Neural cell (in vitro differentiated cells): ENCODE measurements at regions not wholly inside any gene's neighbourhood (a gene's known extent, or its start where the extent isn't known, plus 50 kb on each side); places are given as distances from the start of the nearest gene placed in this dataset.

ENCODE experiments used
- H2AFZ ChIP-seq: fragments of 200-600, 300-800 bp; sonication (generic), shearing (Covaris generic); 2 replicates; pipeline ENCODE4 v1.6.0; 2014; ENCODE audit warnings: low read depth, mild to moderate bottlenecking, antibody characterized with exemption, low read length, moderate library complexity
- H3F3A ChIP-seq: fragments of 200-600 bp; shearing (Covaris generic); 2 replicates; pipeline ENCODE4 v1.6.1; 2016; ENCODE audit warnings: mild to moderate bottlenecking, moderate library complexity, mixed read lengths, antibody characterized with exemption, low read length; ENCODE audit not compliant: insufficient read depth, poor library complexity, severe bottlenecking
- H3K27ac ChIP-seq: fragments of 200-600, 300-800 bp; sonication (generic), shearing (Covaris generic); 2 replicates; pipeline ENCODE4 v1.5.1; 2014; ENCODE audit warnings: mild to moderate bottlenecking, low read length, moderate library complexity
- H3K27me3 ChIP-seq: fragments of 300-800, 200-600 bp; sonication (generic), shearing (Covaris generic); 2 replicates; pipeline ENCODE4 v1.6.0; 2014; ENCODE audit warnings: mild to moderate bottlenecking, low read depth, low read length, moderate library complexity; ENCODE audit not compliant: insufficient read depth
- H3K36me3 ChIP-seq: fragments of 300-800, 200-600 bp; sonication (generic), shearing (Covaris generic); 2 replicates; pipeline ENCODE4 v1.5.1; 2014; ENCODE audit warnings: mild to moderate bottlenecking, antibody characterized with exemption, low read length, moderate library complexity; ENCODE audit not compliant: insufficient read depth
- H3K4me2 ChIP-seq: fragments of 300-800, 200-600 bp; sonication (generic), shearing (Covaris generic); 2 replicates; pipeline ENCODE4 v1.6.0; 2014; ENCODE audit warnings: mild to moderate bottlenecking, low read length
- H3K4me3 ChIP-seq: fragments of 300-800, 200-600 bp; sonication (generic), shearing (Covaris generic); 2 replicates; pipeline ENCODE4 v1.5.1; 2014; ENCODE audit warnings: mild to moderate bottlenecking, low read length, moderate library complexity
- H3K79me2 ChIP-seq: fragments of 200-600 bp; shearing (Covaris generic); replicated peaks from 2 replicates; pipeline ENCODE4 v1.6.0; 2014; ENCODE audit warnings: mild to moderate bottlenecking, low read length, moderate library complexity; ENCODE audit not compliant: insufficient read depth
- H3K9ac ChIP-seq: fragments of 300-800, 200-600 bp; sonication (generic), shearing (Covaris generic); 2 replicates; pipeline ENCODE4 v1.6.1; 2016; ENCODE audit warnings: mild to moderate bottlenecking, low read length, mixed read lengths
- H3K9me2 ChIP-seq: fragments of 200-600 bp; shearing (Covaris generic); 2 replicates; pipeline ENCODE4 v1.6.1; 2016; ENCODE audit warnings: mild to moderate bottlenecking, low read length, mixed read lengths; ENCODE audit not compliant: insufficient read depth
- H3K9me3 ChIP-seq: fragments of 200-600, 300-800 bp; sonication (generic), shearing (Covaris generic); 2 replicates; pipeline ENCODE4 v1.6.1; 2016; ENCODE audit warnings: mild to moderate bottlenecking, mixed run types, low read length, moderate library complexity, mixed read lengths
- H4K20me1 ChIP-seq: fragments of 200-600 bp; shearing (Covaris generic); 2 replicates; pipeline ENCODE4 v1.6.1; 2016; ENCODE audit warnings: mild to moderate bottlenecking, mixed run types; ENCODE audit not compliant: insufficient read depth
- CTCF ChIP-seq: fragments of 450-650 bp; IDR thresholded peaks from 2 replicates; pipeline ENCODE4 v1.5.1; 2014; ENCODE audit warnings: antibody characterized with exemption, mild to moderate bottlenecking, moderate library complexity; ENCODE audit not compliant: poor library complexity, severe bottlenecking
- EP300 ChIP-seq: fragments of 450-650 bp; conservative IDR thresholded peaks from 2 replicates; pipeline ENCODE4 v1.6.1; 2014; ENCODE audit warnings: antibody characterized with exemption, mild to moderate bottlenecking, moderate library complexity; ENCODE audit not compliant: poor library complexity, severe bottlenecking
- EZH2 ChIP-seq: fragments of 200-600, 300-800 bp; shearing (Covaris generic), sonication (generic); IDR thresholded peaks from 2 replicates; pipeline ENCODE4 v1.6.1; 2014; ENCODE audit warnings: antibody characterized with exemption, low read length, borderline replicate concordance, mild to moderate bottlenecking; ENCODE audit not compliant: insufficient read depth, poor library complexity, severe bottlenecking
- MXI1 ChIP-seq: fragments of 450-650 bp; conservative IDR thresholded peaks from 2 replicates; pipeline ENCODE4 v1.6.1; 2014; ENCODE audit warnings: antibody characterized with exemption, mild to moderate bottlenecking; ENCODE audit not compliant: poor library complexity, severe bottlenecking
- POLR2AphosphoS5 ChIP-seq: IDR thresholded peaks from 2 replicates; pipeline ENCODE4 v1.6.1; 2012
- RAD21 ChIP-seq: fragments of 450-650 bp; conservative IDR thresholded peaks from 2 replicates; pipeline ENCODE4 v1.6.1; 2014; ENCODE audit warnings: antibody characterized with exemption, mild to moderate bottlenecking, moderate library complexity
- REST ChIP-seq: IDR thresholded peaks from 2 replicates; pipeline ENCODE4 v1.6.1; 2012; ENCODE audit warnings: borderline replicate concordance
- SMC3 ChIP-seq: fragments of 450-650 bp; conservative IDR thresholded peaks from 2 replicates; pipeline ENCODE4 v1.6.1; 2014; ENCODE audit warnings: antibody characterized with exemption, mild to moderate bottlenecking, moderate library complexity; ENCODE audit not compliant: poor library complexity
- TAF1 ChIP-seq: IDR thresholded peaks from 2 replicates; pipeline ENCODE4 v1.6.1; 2012; ENCODE audit warnings: low read depth

GRCh38 chr20:22005535-22005934 lies 300.1 kb downstream of the PAX1 start:
- H4K20me1 ChIP-seq = no peaks in the 10 kb centered on the region

GRCh38 chr20:22004946-22005345 lies 299.5 kb downstream of the PAX1 start:
- Histone ChIP-seq H3K79me2 (no peaks in the 10 kb centered on the region), H3K4me2 (no peak overlapping the region), H3K36me3 (no peaks in the 10 kb centered on the region), H3F3A (no peaks in the 10 kb centered on the region), H3K9me3 (no peaks in the 10 kb centered on the region), H4K20me1 (no peaks in the 10 kb centered on the region), H2AFZ (no peak overlapping the region), H3K27ac (no peak overlapping the region), H3K9me2 (no peaks in the 10 kb centered on the region), H3K9ac (no peak overlapping the region), H3K4me3 (no peak overlapping the region), H3K27me3 (no peaks in the 10 kb centered on the region)
- TF ChIP-seq SMC3 = no peak
- no peak for TF ChIP-seq CTCF
- TF ChIP-seq EP300 = no peak
- no peak for TF ChIP-seq POLR2AphosphoS5
- no peak for TF ChIP-seq TAF1
- TF ChIP-seq MXI1 = no peak
- no peak for TF ChIP-seq RAD21
- no peak for TF ChIP-seq REST

More at GRCh38 chr20:22005535-22005934, 300.1 kb downstream of the PAX1 start:
- Histone ChIP-seq H3F3A (no peaks in the 10 kb centered on the region), H3K27me3 (no peaks in the 10 kb centered on the region), H2AFZ (no peak overlapping the region), H3K36me3 (no peaks in the 10 kb centered on the region), H3K9ac (no peak overlapping the region), H3K79me2 (no peaks in the 10 kb centered on the region), H3K4me2 (no peak overlapping the region), H3K27ac (no peak overlapping the region), H3K9me3 (no peaks in the 10 kb centered on the region), H3K9me2 (no peaks in the 10 kb centered on the region), H3K4me3 (no peak overlapping the region)
- TF ChIP-seq EZH2 (no peak), POLR2AphosphoS5 (no peak), CTCF (no peak), REST (no peak), SMC3 (no peak), EP300 (no peak), RAD21 (no peak)
